ENCODE measurements at regions not wholly inside any gene's neighbourhood (a gene's known extent, or its start where the extent isn't known, plus 50 kb on each side); places are given as distances from the start of the nearest gene placed in this dataset.

GRCh38 chr7:46610746-46611145 is 689.7 kb upstream of the IGFBP3 start:
- Mint-ChIP-seq H3K36me3 (no peaks in the 10 kb centered on the region), H3K27me3 (ENCODE audit: low read depth) (no peaks in the 10 kb centered on the region), H3K4me1 (no peaks in the 10 kb centered on the region), H3K27ac (no peak overlapping the region), H3K4me3 (no peak overlapping the region), H3K9me3 (peaks cover 4% of the 10 kb centered on the region; the same call in 1 of the 2 replicates)
- ChIA-PET POLR2A (no interaction called here), CTCF (no interaction called here)
- ATAC-seq = no peak
- no peak for DNase-seq (ENCODE audit: low spot score)
- no peak for TF ChIP-seq HMGA2 (CRISPR knock-in tag; IDR thresholded peaks at IDR 0.05)
- TF ChIP-seq FOXK1 (CRISPR knock-in tag; IDR thresholded peaks at IDR 0.05) = no peak
- no peak for TF ChIP-seq CREM (CRISPR knock-in tag; IDR thresholded peaks at IDR 0.05)
- TF ChIP-seq FOXP1 (CRISPR knock-in tag; IDR thresholded peaks at IDR 0.05; ENCODE audit: borderline replicate concordance) = no peak
- no peak for TF ChIP-seq GTF2I (CRISPR knock-in tag; conservative IDR thresholded peaks at IDR 0.05)
- TF ChIP-seq GRHL2 (CRISPR knock-in tag; IDR thresholded peaks at IDR 0.05; ENCODE audit: insufficient replicate concordance, severe bottlenecking) = no peak
- TF ChIP-seq ZNF423 (CRISPR knock-in tag; IDR thresholded peaks at IDR 0.05) = no peak
- TF ChIP-seq ATF1 (CRISPR knock-in tag; IDR thresholded peaks at IDR 0.05) = no peak
- no peak for TF ChIP-seq ATF6 (CRISPR knock-in tag; IDR thresholded peaks at IDR 0.05)
- no peak for TF ChIP-seq NFE2L1 (CRISPR knock-in tag; IDR thresholded peaks at IDR 0.05)
- no peak for TF ChIP-seq ETV6 (CRISPR knock-in tag; IDR thresholded peaks at IDR 0.05)
- no peak for TF ChIP-seq MLX (CRISPR knock-in tag; IDR thresholded peaks at IDR 0.05)
- no peak for TF ChIP-seq HMGXB4 (CRISPR knock-in tag; IDR thresholded peaks at IDR 0.05)
- TF ChIP-seq ZNF121 (CRISPR knock-in tag; IDR thresholded peaks at IDR 0.05) = no peak
- TF ChIP-seq ZNF396 (CRISPR knock-in tag; IDR thresholded peaks at IDR 0.05; ENCODE audit: borderline replicate concordance) = no peak
- TF ChIP-seq CDX4 (CRISPR knock-in tag; IDR thresholded peaks at IDR 0.05; ENCODE audit: borderline replicate concordance) = no peak
- no peak for TF ChIP-seq JAZF1 (CRISPR knock-in tag; IDR thresholded peaks at IDR 0.05)
- TF ChIP-seq CREB1 (CRISPR knock-in tag; IDR thresholded peaks at IDR 0.05) = no peak
- TF ChIP-seq ZBTB21 (CRISPR knock-in tag; IDR thresholded peaks at IDR 0.05; ENCODE audit: borderline replicate concordance) = no peak
- TF ChIP-seq ZNF512 (CRISPR knock-in tag; IDR thresholded peaks at IDR 0.05; ENCODE audit: borderline replicate concordance) = no peak

- DNase-seq (ENCODE audit: low spot score) (no peak), ATAC-seq (no peak)
- POLR2A ChIA-PET = no interaction called here
- Mint-ChIP-seq H3K4me3 (no peak overlapping the region), H3K27ac (no peak overlapping the region), H3K9me3 (no peaks in the 10 kb centered on the region), H3K4me1 (no peaks in the 10 kb centered on the region), H3K36me3 (no peaks in the 10 kb centered on the region), H3K27me3 (ENCODE audit: low read depth) (no peaks in the 10 kb centered on the region; the same call in 1 of the 2 replicates)
- TF ChIP-seq TEAD4 (CRISPR knock-in tag; IDR thresholded peaks at IDR 0.05) = no peak
- TF ChIP-seq ZBTB21 (CRISPR knock-in tag; IDR thresholded peaks at IDR 0.05; ENCODE audit: borderline replicate concordance) = no peak
- TF ChIP-seq NFATC4 (CRISPR knock-in tag; IDR thresholded peaks at IDR 0.05) = no peak
- TF ChIP-seq ZNF425 (CRISPR knock-in tag; conservative IDR thresholded peaks at IDR 0.05) = no peak
- TF ChIP-seq ZNF396 (CRISPR knock-in tag; IDR thresholded peaks at IDR 0.05; ENCODE audit: borderline replicate concordance) = no peak
- no peak for TF ChIP-seq IRF1 (CRISPR knock-in tag; IDR thresholded peaks at IDR 0.05)
- no peak for TF ChIP-seq ZNF512 (CRISPR knock-in tag; IDR thresholded peaks at IDR 0.05; ENCODE audit: borderline replicate concordance)
- no peak for TF ChIP-seq ESRRA (CRISPR knock-in tag; IDR thresholded peaks at IDR 0.05; ENCODE audit: borderline replicate concordance)
- CTCF ChIA-PET = no interaction called here
Measured at GRCh38 chr7:46607176-46607575, 686.1 kb upstream of the IGFBP3 start.
